Endothelial cell of umbilical vein (primary cell): ENCODE measurements at regions not wholly inside any gene's neighbourhood (a gene's known extent, or its start where the extent isn't known, plus 50 kb on each side); places are given as distances from the start of the nearest gene placed in this dataset.

ENCODE experiments used
- BruUV-seq: library from RNA; stranded (reverse); fragments of 400-500 nt; replicated peaks from 2 replicates; lab custom pipeline; 2021; lab: Mats Ljungman, UMichigan
- CTCF ChIA-PET: fragments of 300-600, 350-600 bp; sonication (Branson Sonifier 250); formaldehyde crosslinking; loops from one replicate; lab custom pipeline; 2021; ENCODE audit warnings: antibody characterized with exemption, inconsistent platforms; lab: Charles Lee
- POLR2A ChIA-PET: fragments of 300-600, 350-600 bp; sonication (Branson Sonifier 250); formaldehyde crosslinking; loops from one replicate; lab custom pipeline; 2021; ENCODE audit warnings: antibody characterized with exemption, inconsistent platforms; lab: Charles Lee
- DNase-seq: peaks from one replicate; pipeline ENCODE4 v3.0.0-alpha.2; 2011; ENCODE audit warnings: low read depth, low spot score
- FAIRE-seq: peaks from 2 replicates; lab custom pipeline; 2011; peaks lifted over from hg19 to GRCh38; lab: Jason Lieb, UNC
- H2AFZ ChIP-seq: 2 replicates; pipeline ENCODE4 v1.6.0; 2012; ENCODE audit warnings: low read depth, low read length, control low read depth, inconsistent platforms
- H3K27ac ChIP-seq: 2 replicates; pipeline ENCODE4 v1.5.1; 2011; ENCODE audit warnings: low read depth, mild to moderate bottlenecking, control low read depth, low read length, moderate library complexity; ENCODE audit not compliant: insufficient read depth
- H3K27me3 ChIP-seq, 2 experiments: 2 replicates each; pipeline versions ENCODE4 v1.6.0 to v1.6.1; 2011; ENCODE audit warnings: low read length in 2 of 2, mixed read lengths in 1 of 2; ENCODE audit not compliant: control insufficient read depth in 2 of 2, insufficient read depth in 2 of 2
- H3K36me3 ChIP-seq, 2 experiments: 2 replicates in 1 of 2; 3 replicates in 1 of 2; pipeline ENCODE4 v1.5.1; 2011; ENCODE audit warnings: low read length in 2 of 2, mild to moderate bottlenecking in 1 of 2, moderate library complexity in 1 of 2; ENCODE audit not compliant: control insufficient read depth in 2 of 2, insufficient read depth in 2 of 2; ENCODE audit errors: extremely low read depth in 1 of 2
- H3K4me1 ChIP-seq: 3 replicates; pipeline ENCODE4 v1.5.1; 2011; ENCODE audit warnings: mild to moderate bottlenecking, low read length; ENCODE audit not compliant: control insufficient read depth, insufficient read depth; ENCODE audit errors: extremely low read depth
- H3K4me2 ChIP-seq: 2 replicates; pipeline ENCODE4 v1.6.1; 2011; ENCODE audit warnings: low read length, control low read depth, mixed read lengths; ENCODE audit not compliant: insufficient read depth
- H3K4me3 ChIP-seq, 3 experiments: fragments of 200-600 bp in 1 of 3; sonication (generic), shearing (Covaris generic) in 1 of 3; replicated peaks in 1 of 3; 2 replicates each; pipeline ENCODE4 v1.5.1; 2011 to 2016; ENCODE audit warnings: control low read depth in 3 of 3, low read length in 3 of 3, mild to moderate bottlenecking in 2 of 3, inconsistent platforms in 1 of 3, low read depth in 1 of 3, moderate library complexity in 1 of 3; ENCODE audit not compliant: insufficient read depth in 1 of 3
- H3K79me2 ChIP-seq: 2 replicates; pipeline ENCODE4 v1.6.0; 2012; ENCODE audit warnings: low read length, inconsistent platforms; ENCODE audit not compliant: control insufficient read depth, insufficient read depth
- H3K9ac ChIP-seq: replicated peaks from 2 replicates; pipeline ENCODE3; 2011; ENCODE audit warnings: low read length, control low read depth; ENCODE audit not compliant: insufficient read depth; ENCODE audit errors: extremely low read depth
- H3K9me1 ChIP-seq: replicated peaks from 3 replicates; pipeline ENCODE4 v1.6.0; 2011; ENCODE audit warnings: mild to moderate bottlenecking, low read length; ENCODE audit not compliant: control insufficient read depth, insufficient read depth; ENCODE audit errors: extremely low read depth
- H3K9me3 ChIP-seq: replicated peaks from 2 replicates; pipeline ENCODE4 v1.5.1; 2012; ENCODE audit warnings: low read length, inconsistent platforms; ENCODE audit not compliant: control insufficient read depth, insufficient read depth
- H4K20me1 ChIP-seq: replicated peaks from 2 replicates; pipeline ENCODE3; 2011; ENCODE audit warnings: mild to moderate bottlenecking, low read length; ENCODE audit not compliant: control insufficient read depth, insufficient read depth; ENCODE audit errors: extremely low read depth
- EZH2 ChIP-seq: IDR thresholded peaks from 2 replicates; pipeline ENCODE4 v1.6.1; 2012; ENCODE audit warnings: borderline replicate concordance, low read depth, mild to moderate bottlenecking, moderate library complexity, low read length, inconsistent platforms; ENCODE audit not compliant: severe bottlenecking
- FOS ChIP-seq: IDR thresholded peaks from 2 replicates; pipeline ENCODE4 v1.6.1; 2011; ENCODE audit warnings: mild to moderate bottlenecking, low read length, moderate library complexity, borderline replicate concordance; ENCODE audit not compliant: insufficient read depth
- GATA2 ChIP-seq: IDR thresholded peaks from 2 replicates; pipeline ENCODE4 v1.7.0; 2011; ENCODE audit warnings: low read depth, mild to moderate bottlenecking, moderate library complexity, mixed read lengths, low read length; ENCODE audit not compliant: insufficient read length, insufficient read depth
- JUN ChIP-seq: IDR thresholded peaks from 2 replicates; pipeline ENCODE4 v1.6.1; 2011; ENCODE audit warnings: borderline replicate concordance, low read depth; ENCODE audit not compliant: insufficient read length, insufficient read depth
- MYC ChIP-seq: IDR thresholded peaks from one replicate; pipeline ENCODE4 v1.6.1; 2011; ENCODE audit warnings: mild to moderate bottlenecking, low read depth, low read length
- POLR2A ChIP-seq: IDR thresholded peaks from 2 replicates; pipeline ENCODE4 v1.6.1; 2012; ENCODE audit warnings: low read depth, mild to moderate bottlenecking, control low read depth, low read length
- POLR2AphosphoS5 ChIP-seq: IDR thresholded peaks from 2 replicates; pipeline ENCODE4 v1.6.1; 2012; ENCODE audit warnings: low read depth, mild to moderate bottlenecking, control low read depth, low read length, moderate library complexity; ENCODE audit not compliant: insufficient read depth
- dilution Hi-C: fragments of 300-500 bp; cut with MboI; formaldehyde crosslinking; loops from one replicate; pipeline ENCODE4 v1.15.0; 2019; ENCODE audit warnings: low sequenced_read_pairs; ENCODE audit not compliant: extremely low pct_ligation_motif_present
- intact Hi-C: fragments of 100-400 bp; cut with micrococcal nuclease; formaldehyde crosslinking; loops from one replicate; pipeline ENCODE4 v1.10.0; 2022
- TF ChIP-seq, protein P1 (sequence below): IDR thresholded peaks from 2 replicates; pipeline ENCODE4 v1.6.1; 2011; ENCODE audit not compliant: insufficient read depth, insufficient read length
- TF ChIP-seq, protein P2 (sequence below), 2 donors: IDR thresholded peaks; 1 replicate in 1 of 2; 2 replicates in 1 of 2; pipeline ENCODE4 v1.5.1; 2011; ENCODE audit warnings: low read length in 2 of 2, mild to moderate bottlenecking in 2 of 2, moderate library complexity in 2 of 2, control low read depth in 1 of 2, inconsistent platforms in 1 of 2, low read depth in 1 of 2; ENCODE audit not compliant: insufficient read depth in 1 of 2; ENCODE audit errors: extremely low read depth in 1 of 2

DNA sequence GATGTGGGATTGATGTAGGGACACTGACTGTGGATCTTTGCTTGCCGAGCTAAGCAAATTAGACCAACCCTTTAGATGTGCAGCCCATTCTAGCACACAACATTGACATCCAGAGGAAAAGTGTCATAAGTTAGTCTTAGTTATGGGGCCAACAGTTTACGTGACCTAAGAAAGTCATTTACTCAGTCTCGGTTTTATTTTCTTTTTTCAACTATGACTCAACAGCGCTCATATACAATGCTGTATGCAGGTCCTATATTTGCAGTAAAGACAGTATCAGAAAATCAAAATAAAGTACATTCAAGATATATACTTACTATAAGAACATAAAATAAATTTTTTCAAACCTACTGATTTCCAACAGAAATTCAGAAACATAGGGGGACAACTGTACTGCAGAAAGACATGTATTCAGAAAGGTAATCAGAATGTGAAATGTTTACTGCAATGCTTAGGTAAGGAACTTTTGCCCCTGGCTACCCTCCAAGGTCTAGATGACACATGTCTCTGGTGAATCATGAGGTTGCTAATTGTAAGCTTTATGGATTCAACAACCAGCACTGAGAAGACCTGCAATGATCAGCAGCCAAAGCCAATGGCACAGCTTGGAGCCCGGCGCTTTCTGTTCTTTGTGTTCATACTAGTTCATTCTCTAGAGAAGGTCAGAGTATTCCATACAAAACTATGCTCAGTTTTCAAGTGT, 317.5 kb upstream of the CNTN6 start:
- ChIA-PET POLR2A (no interaction called here), CTCF (no interaction called here)
- no TSS peak for BruUV-seq
- no peak for TF ChIP-seq POLR2AphosphoS5
- TF ChIP-seq, protein P1, sequence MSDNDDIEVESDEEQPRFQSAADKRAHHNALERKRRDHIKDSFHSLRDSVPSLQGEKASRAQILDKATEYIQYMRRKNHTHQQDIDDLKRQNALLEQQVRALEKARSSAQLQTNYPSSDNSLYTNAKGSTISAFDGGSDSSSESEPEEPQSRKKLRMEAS: no peak
- no peak for TF ChIP-seq GATA2
- TF ChIP-seq, protein P2, sequence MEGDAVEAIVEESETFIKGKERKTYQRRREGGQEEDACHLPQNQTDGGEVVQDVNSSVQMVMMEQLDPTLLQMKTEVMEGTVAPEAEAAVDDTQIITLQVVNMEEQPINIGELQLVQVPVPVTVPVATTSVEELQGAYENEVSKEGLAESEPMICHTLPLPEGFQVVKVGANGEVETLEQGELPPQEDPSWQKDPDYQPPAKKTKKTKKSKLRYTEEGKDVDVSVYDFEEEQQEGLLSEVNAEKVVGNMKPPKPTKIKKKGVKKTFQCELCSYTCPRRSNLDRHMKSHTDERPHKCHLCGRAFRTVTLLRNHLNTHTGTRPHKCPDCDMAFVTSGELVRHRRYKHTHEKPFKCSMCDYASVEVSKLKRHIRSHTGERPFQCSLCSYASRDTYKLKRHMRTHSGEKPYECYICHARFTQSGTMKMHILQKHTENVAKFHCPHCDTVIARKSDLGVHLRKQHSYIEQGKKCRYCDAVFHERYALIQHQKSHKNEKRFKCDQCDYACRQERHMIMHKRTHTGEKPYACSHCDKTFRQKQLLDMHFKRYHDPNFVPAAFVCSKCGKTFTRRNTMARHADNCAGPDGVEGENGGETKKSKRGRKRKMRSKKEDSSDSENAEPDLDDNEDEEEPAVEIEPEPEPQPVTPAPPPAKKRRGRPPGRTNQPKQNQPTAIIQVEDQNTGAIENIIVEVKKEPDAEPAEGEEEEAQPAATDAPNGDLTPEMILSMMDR (IDR thresholded peaks at IDR 0.05; ENCODE audit: extremely low read depth in 1 of 2, insufficient read depth in 1 of 2, low read depth in 1 of 2, low read length in 2 of 2): no peak
- no peak for TF ChIP-seq EZH2
- no peak for TF ChIP-seq MYC
- TF ChIP-seq FOS: no peak
- TF ChIP-seq POLR2A: no peak
- TF ChIP-seq JUN: no peak
- no peak overlapping the region for H3K4me2 ChIP-seq
- H3K4me3 ChIP-seq: no peak overlapping the region
- H4K20me1 ChIP-seq: no peaks in the 10 kb centered on the region
- H2AFZ ChIP-seq: no peak overlapping the region
- intact Hi-C loops (no loop called here), dilution Hi-C loops (no loop called here)
- H3K4me1 ChIP-seq: no peaks in the 10 kb centered on the region
- DNase-seq (no peak), FAIRE-seq (no peak)
- H3K79me2 ChIP-seq: no peaks in the 10 kb centered on the region
- no peaks in the 10 kb centered on the region for H3K36me3 ChIP-seq
- no peaks in the 10 kb centered on the region for H3K9me1 ChIP-seq
- no peak overlapping the region for H3K27ac ChIP-seq
- no peaks in the 10 kb centered on the region for H3K27me3 ChIP-seq
- H3K9ac ChIP-seq: no peak overlapping the region
- H3K9me3 ChIP-seq: peaks cover 2% of the 10 kb centered on the region
